ENCODE measurements at regions not wholly inside any gene's neighbourhood (a gene's known extent, or its start where the extent isn't known, plus 50 kb on each side); places are given as distances from the start of the nearest gene placed in this dataset.
A peak's percentile ranks its signal among the peaks of the same experiment; 100 is the strongest.

- no peak for TF ChIP-seq CTCF (conservative IDR thresholded peaks at IDR 0.05)
- Mint-ChIP-seq H3K4me1 (ENCODE audit: unreplicated experiment) (peaks cover 8% of the 10 kb centered on the region), H3K36me3 (no peaks in the 10 kb centered on the region), H3K4me3 (no peak overlapping the region), H3K9me3 (no peaks in the 10 kb centered on the region), H3K27ac (no peak overlapping the region), H3K27me3 (no peaks in the 10 kb centered on the region)
- no peak for DNase-seq (ENCODE audit: extremely low spot score, unreplicated experiment)
These were observed 261.8 kb downstream of the PHF14 start for GRCh38 chr7:11235491-11235890.

- H3K9me3 Mint-ChIP-seq: no peaks in the 10 kb centered on the region
- H3K27me3 Mint-ChIP-seq: no peaks in the 10 kb centered on the region
- TF ChIP-seq CTCF (conservative IDR thresholded peaks at IDR 0.05): no peak
- no peak overlapping the region for H3K4me3 Mint-ChIP-seq
- no peaks in the 10 kb centered on the region for H3K36me3 Mint-ChIP-seq
- no peak overlapping the region for H3K27ac Mint-ChIP-seq
- DNase-seq (ENCODE audit: extremely low spot score, unreplicated experiment): no peak
- H3K4me1 Mint-ChIP-seq (ENCODE audit: unreplicated experiment): peaks cover 8% of the 10 kb centered on the region
These were observed 263.0 kb downstream of the PHF14 start for GRCh38 chr7:11236680-11237079.

GRCh38 chr7:11237742-11238141 is 264.1 kb downstream of the PHF14 start:
- no peak for TF ChIP-seq CTCF (conservative IDR thresholded peaks at IDR 0.05)
- peak overlapping the region; percentile 23 for H3K4me3 Mint-ChIP-seq
- H3K27me3 Mint-ChIP-seq: no peaks in the 10 kb centered on the region
- H3K27ac Mint-ChIP-seq: peak overlapping the region; percentile 21
- H3K4me1 Mint-ChIP-seq (ENCODE audit: unreplicated experiment): peaks cover 8% of the 10 kb centered on the region
- H3K9me3 Mint-ChIP-seq: no peaks in the 10 kb centered on the region
- H3K36me3 Mint-ChIP-seq: no peaks in the 10 kb centered on the region
- DNase-seq (ENCODE audit: extremely low spot score, unreplicated experiment): no peak

GRCh38 chr7:11239316-11239715 is 265.6 kb downstream of the PHF14 start:
- Mint-ChIP-seq H3K9me3 (no peaks in the 10 kb centered on the region), H3K27ac (no peak overlapping the region)

GRCh38 chr7:11243739-11244138 is 270.1 kb downstream of the PHF14 start:
- Mint-ChIP-seq H3K27me3 (peaks cover 6% of the 10 kb centered on the region), H3K9me3 (peaks cover 5% of the 10 kb centered on the region), H3K27ac (no peak overlapping the region), H3K4me1 (ENCODE audit: unreplicated experiment) (no peaks in the 10 kb centered on the region), H3K4me3 (no peak overlapping the region), H3K36me3 (no peaks in the 10 kb centered on the region)
- no peak for DNase-seq (ENCODE audit: extremely low spot score, unreplicated experiment)
- TF ChIP-seq CTCF (conservative IDR thresholded peaks at IDR 0.05): no peak

More at GRCh38 chr7:11239316-11239715, 265.6 kb downstream of the PHF14 start:
- Mint-ChIP-seq H3K4me3 (no peak overlapping the region), H3K27me3 (no peaks in the 10 kb centered on the region), H3K36me3 (no peaks in the 10 kb centered on the region), H3K4me1 (ENCODE audit: unreplicated experiment) (peaks cover 3% of the 10 kb centered on the region)
- TF ChIP-seq CTCF (conservative IDR thresholded peaks at IDR 0.05): no peak
- no peak for DNase-seq (ENCODE audit: extremely low spot score, unreplicated experiment)

GRCh38 chr7:11244149-11244548 is 270.5 kb downstream of the PHF14 start:
- no peaks in the 10 kb centered on the region for H3K36me3 Mint-ChIP-seq
- H3K27me3 Mint-ChIP-seq: peaks cover 6% of the 10 kb centered on the region
- H3K9me3 Mint-ChIP-seq: peaks cover 5% of the 10 kb centered on the region
- no peak for TF ChIP-seq CTCF (conservative IDR thresholded peaks at IDR 0.05)
- DNase-seq (ENCODE audit: extremely low spot score, unreplicated experiment): no peak
- no peaks in the 10 kb centered on the region for H3K4me1 Mint-ChIP-seq (ENCODE audit: unreplicated experiment)
- no peak overlapping the region for H3K27ac Mint-ChIP-seq
- no peak overlapping the region for H3K4me3 Mint-ChIP-seq

Data from type B pancreatic cell (in vitro differentiated cells).